GM23338 (cell line): ENCODE measurements at regions not wholly inside any gene's neighbourhood (a gene's known extent, or its start where the extent isn't known, plus 50 kb on each side); places are given as distances from the start of the nearest gene placed in this dataset.
A peak's percentile ranks its signal among the peaks of the same experiment; 100 is the strongest.

Experiments
- ATAC-seq: fragments of 200-7000 bp; cut with Tn5 transposase; 3 replicates; pipeline ENCODE4 v1.9.1; 2020
- DNase-seq: peaks from one replicate; pipeline ENCODE4 v3.0.0-alpha.2; 2015; ENCODE audit warnings: low spot score
- H2AFZ ChIP-seq: fragments of 200-600 bp; sonication (generic); 2 replicates; pipeline ENCODE4 v1.8.0; 2016; ENCODE audit warnings: antibody characterized with exemption, mild to moderate bottlenecking, moderate library complexity
- H3F3A ChIP-seq: fragments of 200-600 bp; sonication (generic); replicated peaks from 2 replicates; pipeline ENCODE4 v1.8.0; 2017; ENCODE audit warnings: antibody characterized with exemption, mixed run types, low read depth
- H3K27ac ChIP-seq: fragments of 200-600 bp; sonication (generic); 2 replicates; pipeline ENCODE4 v1.6.1; 2016; ENCODE audit warnings: low read depth
- H3K27me3 ChIP-seq: fragments of 200-600 bp; sonication (generic); 2 replicates; pipeline ENCODE4 v1.8.0; 2016; ENCODE audit warnings: mild to moderate bottlenecking, mixed run types, moderate library complexity; ENCODE audit not compliant: insufficient read depth
- H3K36me3 ChIP-seq: fragments of 200-600 bp; sonication (generic); 2 replicates; pipeline ENCODE4 v1.8.0; 2016; ENCODE audit warnings: mild to moderate bottlenecking; ENCODE audit not compliant: insufficient read depth
- H3K4me1 ChIP-seq: fragments of 200-600 bp; sonication (generic); 2 replicates; pipeline ENCODE4 v1.8.0; 2016; ENCODE audit warnings: mild to moderate bottlenecking, moderate library complexity; ENCODE audit not compliant: insufficient read depth
- H3K4me2 ChIP-seq: fragments of 200-600 bp; sonication (generic); 2 replicates; pipeline ENCODE4 v1.7.1; 2017; ENCODE audit warnings: mixed run types
- H3K4me3 ChIP-seq: fragments of 200-600 bp; sonication (generic); 2 replicates; pipeline ENCODE4 v1.6.1; 2016; ENCODE audit warnings: mixed run types
- H3K79me2 ChIP-seq: fragments of 200-600 bp; sonication (generic); replicated peaks from 2 replicates; pipeline ENCODE4 v1.8.0; 2017; ENCODE audit warnings: mild to moderate bottlenecking; ENCODE audit not compliant: insufficient read depth
- H3K9me2 ChIP-seq: fragments of 200-600 bp; sonication (generic); 2 replicates; pipeline ENCODE4 v1.8.0; 2017; ENCODE audit not compliant: insufficient read depth
- H4K20me1 ChIP-seq: fragments of 200-600 bp; sonication (generic); replicated peaks from 2 replicates; pipeline ENCODE4 v1.8.0; 2017; ENCODE audit warnings: mild to moderate bottlenecking; ENCODE audit not compliant: insufficient read depth
- H3K27ac Mint-ChIP-seq: 2 replicates; pipeline ENCODE4 v1.8.0; 2020; ENCODE audit warnings: inconsistent platforms, mild to moderate bottlenecking, moderate library complexity, mixed read lengths
- H3K27me3 Mint-ChIP-seq: 3 replicates; pipeline ENCODE4 v1.8.0; 2022; ENCODE audit warnings: low read depth, mild to moderate bottlenecking, moderate library complexity, mixed read lengths, inconsistent platforms; ENCODE audit not compliant: insufficient read depth, poor library complexity
- H3K36me3 Mint-ChIP-seq: 3 replicates; pipeline ENCODE4 v1.8.0; 2021; ENCODE audit warnings: low read depth, mild to moderate bottlenecking, inconsistent platforms, moderate library complexity, mixed read lengths
- H3K4me1 Mint-ChIP-seq: 3 replicates; pipeline ENCODE4 v1.8.0; 2020; ENCODE audit warnings: mild to moderate bottlenecking, inconsistent platforms, mixed read lengths
- H3K4me3 Mint-ChIP-seq: 3 replicates; pipeline ENCODE4 v1.8.0; 2021; ENCODE audit warnings: moderate library complexity, mild to moderate bottlenecking, inconsistent platforms, mixed read lengths
- H3K9me3 Mint-ChIP-seq: 3 replicates; pipeline ENCODE4 v1.8.0; 2020; ENCODE audit warnings: moderate library complexity, mild to moderate bottlenecking, inconsistent platforms, mixed read lengths
- CREB1 ChIP-seq: fragments of 250-450 bp; sonication (Bioruptor Pico); IDR thresholded peaks from 2 replicates; pipeline ENCODE4 v1.5.0; 2020; ENCODE audit warnings: low read depth, mild to moderate bottlenecking, moderate library complexity
- EZH2 ChIP-seq: fragments of 200-600 bp; sonication (generic); IDR thresholded peaks from one replicate; pipeline ENCODE4 v1.8.0; 2017; ENCODE audit warnings: antibody characterized with exemption, mild to moderate bottlenecking, low read depth; ENCODE audit not compliant: unreplicated experiment
- EZH2phosphoT487 ChIP-seq: fragments of 200-600 bp; sonication (generic); IDR thresholded peaks from one replicate; pipeline ENCODE4 v1.8.1; 2018; ENCODE audit warnings: antibody characterized with exemption; ENCODE audit not compliant: unreplicated experiment
- JUNB ChIP-seq: IDR thresholded peaks from one replicate; pipeline ENCODE4 v1.6.1; 2016; ENCODE audit warnings: antibody characterized with exemption; ENCODE audit not compliant: unreplicated experiment
- NANOG ChIP-seq: IDR thresholded peaks from 2 replicates; pipeline ENCODE4 v1.6.1; 2016; ENCODE audit warnings: antibody characterized with exemption, borderline replicate concordance
- POLR2AphosphoS5 ChIP-seq: IDR thresholded peaks from 2 replicates; pipeline ENCODE4 v1.6.1; 2016; ENCODE audit warnings: antibody characterized with exemption, low read depth
- STAT1 ChIP-seq: IDR thresholded peaks from one replicate; pipeline ENCODE4 v1.6.1; 2016; ENCODE audit warnings: antibody characterized with exemption; ENCODE audit not compliant: unreplicated experiment
- ZNF114 ChIP-seq: fragments of 250-450 bp; sonication (Bioruptor Pico); IDR thresholded peaks from 2 replicates; pipeline ENCODE4 v1.5.0; 2020; ENCODE audit warnings: mild to moderate bottlenecking, moderate library complexity
- ZNF331 ChIP-seq: fragments of 250-450 bp; sonication (Bioruptor Pico); IDR thresholded peaks from 2 replicates; pipeline ENCODE4 v1.5.0; 2020; ENCODE audit warnings: low read depth, mild to moderate bottlenecking, moderate library complexity
- TF ChIP-seq, protein P1 (sequence below): IDR thresholded peaks from 2 replicates; pipeline ENCODE4 v1.6.1; 2016; ENCODE audit warnings: antibody characterized with exemption
- TF ChIP-seq, protein P2 (sequence below): IDR thresholded peaks from one replicate; pipeline ENCODE4 v1.6.1; 2018; ENCODE audit warnings: antibody characterized with exemption; ENCODE audit not compliant: unreplicated experiment
- TF ChIP-seq, protein P3 (sequence below): fragments of 250-450 bp; sonication (Bioruptor Pico); IDR thresholded peaks from 2 replicates; pipeline ENCODE4 v1.5.0; 2020; ENCODE audit warnings: mild to moderate bottlenecking, moderate library complexity
- TF ChIP-seq, protein P4 (sequence below), 2 experiments: fragments of 200-600 bp in 1 of 2; sonication (generic) in 1 of 2; conservative IDR thresholded peaks; 2 replicates each; pipeline versions ENCODE4 v1.5.1 to v1.6.1; 2016 to 2017; ENCODE audit warnings: antibody characterized with exemption in 2 of 2, low read depth in 2 of 2, mild to moderate bottlenecking in 2 of 2, moderate library complexity in 1 of 2

DNA sequence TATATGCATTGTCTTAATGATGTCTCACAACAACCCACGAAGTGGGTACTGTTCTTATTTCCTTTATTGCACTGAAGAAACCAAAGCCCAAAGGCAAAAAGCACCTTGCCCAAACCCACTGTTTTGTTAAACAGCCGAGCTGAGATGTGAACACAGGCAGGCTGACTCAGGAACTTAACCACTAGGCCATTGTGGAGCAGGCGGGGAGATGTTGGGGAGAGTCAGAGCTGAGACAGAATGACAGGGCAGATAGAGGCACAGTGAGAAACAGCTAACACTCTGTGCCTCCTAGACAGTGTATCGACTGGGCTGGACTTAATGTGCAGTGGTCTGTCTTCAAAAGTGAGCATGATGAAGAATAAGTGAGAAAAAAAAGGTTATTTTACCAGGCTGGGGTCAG is 56.5 kb downstream of the RPLP1 start:
- Histone ChIP-seq H4K20me1 (no peaks in the 10 kb centered on the region), H2AFZ (0 out of 2 replicates have a peak overlapping the region, but pooled peaks have one; percentile 18), H3K27ac (no peak overlapping the region), H3K4me3 (no peak overlapping the region), H3K4me2 (no peak overlapping the region), H3K4me1 (no peaks in the 10 kb centered on the region), H3K79me2 (no peaks in the 10 kb centered on the region), H3K27me3 (no peaks in the 10 kb centered on the region), H3K36me3 (no peaks in the 10 kb centered on the region), H3F3A (no peaks in the 10 kb centered on the region), H3K9me2 (no peaks in the 10 kb centered on the region)
- no peaks in the 10 kb centered on the region for H3K36me3 Mint-ChIP-seq
- TF ChIP-seq CREB1 (CRISPR knock-in tag) (no peak), ZNF331 (CRISPR knock-in tag) (no peak), STAT1 (no peak), NANOG (no peak), EZH2 (no peak), POLR2AphosphoS5 (no peak), ZNF114 (no peak), JUNB (no peak), EZH2phosphoT487 (no peak)
- TF ChIP-seq, protein P1, sequence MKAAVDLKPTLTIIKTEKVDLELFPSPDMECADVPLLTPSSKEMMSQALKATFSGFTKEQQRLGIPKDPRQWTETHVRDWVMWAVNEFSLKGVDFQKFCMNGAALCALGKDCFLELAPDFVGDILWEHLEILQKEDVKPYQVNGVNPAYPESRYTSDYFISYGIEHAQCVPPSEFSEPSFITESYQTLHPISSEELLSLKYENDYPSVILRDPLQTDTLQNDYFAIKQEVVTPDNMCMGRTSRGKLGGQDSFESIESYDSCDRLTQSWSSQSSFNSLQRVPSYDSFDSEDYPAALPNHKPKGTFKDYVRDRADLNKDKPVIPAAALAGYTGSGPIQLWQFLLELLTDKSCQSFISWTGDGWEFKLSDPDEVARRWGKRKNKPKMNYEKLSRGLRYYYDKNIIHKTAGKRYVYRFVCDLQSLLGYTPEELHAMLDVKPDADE: no peak
- TF ChIP-seq, protein P2, sequence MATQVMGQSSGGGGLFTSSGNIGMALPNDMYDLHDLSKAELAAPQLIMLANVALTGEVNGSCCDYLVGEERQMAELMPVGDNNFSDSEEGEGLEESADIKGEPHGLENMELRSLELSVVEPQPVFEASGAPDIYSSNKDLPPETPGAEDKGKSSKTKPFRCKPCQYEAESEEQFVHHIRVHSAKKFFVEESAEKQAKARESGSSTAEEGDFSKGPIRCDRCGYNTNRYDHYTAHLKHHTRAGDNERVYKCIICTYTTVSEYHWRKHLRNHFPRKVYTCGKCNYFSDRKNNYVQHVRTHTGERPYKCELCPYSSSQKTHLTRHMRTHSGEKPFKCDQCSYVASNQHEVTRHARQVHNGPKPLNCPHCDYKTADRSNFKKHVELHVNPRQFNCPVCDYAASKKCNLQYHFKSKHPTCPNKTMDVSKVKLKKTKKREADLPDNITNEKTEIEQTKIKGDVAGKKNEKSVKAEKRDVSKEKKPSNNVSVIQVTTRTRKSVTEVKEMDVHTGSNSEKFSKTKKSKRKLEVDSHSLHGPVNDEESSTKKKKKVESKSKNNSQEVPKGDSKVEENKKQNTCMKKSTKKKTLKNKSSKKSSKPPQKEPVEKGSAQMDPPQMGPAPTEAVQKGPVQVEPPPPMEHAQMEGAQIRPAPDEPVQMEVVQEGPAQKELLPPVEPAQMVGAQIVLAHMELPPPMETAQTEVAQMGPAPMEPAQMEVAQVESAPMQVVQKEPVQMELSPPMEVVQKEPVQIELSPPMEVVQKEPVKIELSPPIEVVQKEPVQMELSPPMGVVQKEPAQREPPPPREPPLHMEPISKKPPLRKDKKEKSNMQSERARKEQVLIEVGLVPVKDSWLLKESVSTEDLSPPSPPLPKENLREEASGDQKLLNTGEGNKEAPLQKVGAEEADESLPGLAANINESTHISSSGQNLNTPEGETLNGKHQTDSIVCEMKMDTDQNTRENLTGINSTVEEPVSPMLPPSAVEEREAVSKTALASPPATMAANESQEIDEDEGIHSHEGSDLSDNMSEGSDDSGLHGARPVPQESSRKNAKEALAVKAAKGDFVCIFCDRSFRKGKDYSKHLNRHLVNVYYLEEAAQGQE: no peak
- TF ChIP-seq, protein P3, sequence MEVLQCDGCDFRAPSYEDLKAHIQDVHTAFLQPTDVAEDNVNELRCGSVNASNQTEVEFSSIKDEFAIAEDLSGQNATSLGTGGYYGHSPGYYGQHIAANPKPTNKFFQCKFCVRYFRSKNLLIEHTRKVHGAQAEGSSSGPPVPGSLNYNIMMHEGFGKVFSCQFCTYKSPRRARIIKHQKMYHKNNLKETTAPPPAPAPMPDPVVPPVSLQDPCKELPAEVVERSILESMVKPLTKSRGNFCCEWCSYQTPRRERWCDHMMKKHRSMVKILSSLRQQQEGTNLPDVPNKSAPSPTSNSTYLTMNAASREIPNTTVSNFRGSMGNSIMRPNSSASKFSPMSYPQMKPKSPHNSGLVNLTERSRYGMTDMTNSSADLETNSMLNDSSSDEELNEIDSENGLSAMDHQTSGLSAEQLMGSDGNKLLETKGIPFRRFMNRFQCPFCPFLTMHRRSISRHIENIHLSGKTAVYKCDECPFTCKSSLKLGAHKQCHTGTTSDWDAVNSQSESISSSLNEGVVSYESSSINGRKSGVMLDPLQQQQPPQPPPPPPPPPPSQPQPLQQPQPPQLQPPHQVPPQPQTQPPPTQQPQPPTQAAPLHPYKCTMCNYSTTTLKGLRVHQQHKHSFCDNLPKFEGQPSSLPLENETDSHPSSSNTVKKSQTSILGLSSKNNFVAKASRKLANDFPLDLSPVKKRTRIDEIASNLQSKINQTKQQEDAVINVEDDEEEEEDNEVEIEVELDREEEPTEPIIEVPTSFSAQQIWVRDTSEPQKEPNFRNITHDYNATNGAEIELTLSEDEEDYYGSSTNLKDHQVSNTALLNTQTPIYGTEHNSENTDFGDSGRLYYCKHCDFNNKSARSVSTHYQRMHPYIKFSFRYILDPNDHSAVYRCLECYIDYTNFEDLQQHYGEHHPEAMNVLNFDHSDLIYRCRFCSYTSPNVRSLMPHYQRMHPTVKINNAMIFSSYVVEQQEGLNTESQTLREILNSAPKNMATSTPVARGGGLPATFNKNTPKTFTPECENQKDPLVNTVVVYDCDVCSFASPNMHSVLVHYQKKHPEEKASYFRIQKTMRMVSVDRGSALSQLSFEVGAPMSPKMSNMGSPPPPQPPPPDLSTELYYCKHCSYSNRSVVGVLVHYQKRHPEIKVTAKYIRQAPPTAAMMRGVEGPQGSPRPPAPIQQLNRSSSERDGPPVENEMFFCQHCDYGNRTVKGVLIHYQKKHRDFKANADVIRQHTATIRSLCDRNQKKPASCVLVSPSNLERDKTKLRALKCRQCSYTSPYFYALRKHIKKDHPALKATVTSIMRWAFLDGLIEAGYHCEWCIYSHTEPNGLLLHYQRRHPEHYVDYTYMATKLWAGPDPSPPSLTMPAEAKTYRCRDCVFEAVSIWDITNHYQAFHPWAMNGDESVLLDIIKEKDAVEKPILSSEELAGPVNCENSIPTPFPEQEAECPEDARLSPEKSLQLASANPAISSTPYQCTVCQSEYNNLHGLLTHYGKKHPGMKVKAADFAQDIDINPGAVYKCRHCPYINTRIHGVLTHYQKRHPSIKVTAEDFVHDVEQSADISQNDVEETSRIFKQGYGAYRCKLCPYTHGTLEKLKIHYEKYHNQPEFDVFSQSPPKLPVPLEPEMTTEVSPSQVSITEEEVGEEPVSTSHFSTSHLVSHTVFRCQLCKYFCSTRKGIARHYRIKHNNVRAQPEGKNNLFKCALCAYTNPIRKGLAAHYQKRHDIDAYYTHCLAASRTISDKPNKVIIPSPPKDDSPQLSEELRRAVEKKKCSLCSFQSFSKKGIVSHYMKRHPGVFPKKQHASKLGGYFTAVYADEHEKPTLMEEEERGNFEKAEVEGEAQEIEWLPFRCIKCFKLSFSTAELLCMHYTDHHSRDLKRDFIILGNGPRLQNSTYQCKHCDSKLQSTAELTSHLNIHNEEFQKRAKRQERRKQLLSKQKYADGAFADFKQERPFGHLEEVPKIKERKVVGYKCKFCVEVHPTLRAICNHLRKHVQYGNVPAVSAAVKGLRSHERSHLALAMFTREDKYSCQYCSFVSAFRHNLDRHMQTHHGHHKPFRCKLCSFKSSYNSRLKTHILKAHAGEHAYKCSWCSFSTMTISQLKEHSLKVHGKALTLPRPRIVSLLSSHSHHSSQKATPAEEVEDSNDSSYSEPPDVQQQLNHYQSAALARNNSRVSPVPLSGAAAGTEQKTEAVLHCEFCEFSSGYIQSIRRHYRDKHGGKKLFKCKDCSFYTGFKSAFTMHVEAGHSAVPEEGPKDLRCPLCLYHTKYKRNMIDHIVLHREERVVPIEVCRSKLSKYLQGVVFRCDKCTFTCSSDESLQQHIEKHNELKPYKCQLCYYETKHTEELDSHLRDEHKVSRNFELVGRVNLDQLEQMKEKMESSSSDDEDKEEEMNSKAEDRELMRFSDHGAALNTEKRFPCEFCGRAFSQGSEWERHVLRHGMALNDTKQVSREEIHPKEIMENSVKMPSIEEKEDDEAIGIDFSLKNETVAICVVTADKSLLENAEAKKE (CRISPR knock-in tag): no peak
- TF ChIP-seq, protein P4, sequence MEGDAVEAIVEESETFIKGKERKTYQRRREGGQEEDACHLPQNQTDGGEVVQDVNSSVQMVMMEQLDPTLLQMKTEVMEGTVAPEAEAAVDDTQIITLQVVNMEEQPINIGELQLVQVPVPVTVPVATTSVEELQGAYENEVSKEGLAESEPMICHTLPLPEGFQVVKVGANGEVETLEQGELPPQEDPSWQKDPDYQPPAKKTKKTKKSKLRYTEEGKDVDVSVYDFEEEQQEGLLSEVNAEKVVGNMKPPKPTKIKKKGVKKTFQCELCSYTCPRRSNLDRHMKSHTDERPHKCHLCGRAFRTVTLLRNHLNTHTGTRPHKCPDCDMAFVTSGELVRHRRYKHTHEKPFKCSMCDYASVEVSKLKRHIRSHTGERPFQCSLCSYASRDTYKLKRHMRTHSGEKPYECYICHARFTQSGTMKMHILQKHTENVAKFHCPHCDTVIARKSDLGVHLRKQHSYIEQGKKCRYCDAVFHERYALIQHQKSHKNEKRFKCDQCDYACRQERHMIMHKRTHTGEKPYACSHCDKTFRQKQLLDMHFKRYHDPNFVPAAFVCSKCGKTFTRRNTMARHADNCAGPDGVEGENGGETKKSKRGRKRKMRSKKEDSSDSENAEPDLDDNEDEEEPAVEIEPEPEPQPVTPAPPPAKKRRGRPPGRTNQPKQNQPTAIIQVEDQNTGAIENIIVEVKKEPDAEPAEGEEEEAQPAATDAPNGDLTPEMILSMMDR (conservative IDR thresholded peaks at IDR 0.05; ENCODE audit: low read depth in 2 of 2): no peak
- ATAC-seq: no peak
- no peak overlapping the region for H3K4me3 Mint-ChIP-seq
- no peaks in the 10 kb centered on the region for H3K4me1 Mint-ChIP-seq
- no peak overlapping the region for H3K27ac Mint-ChIP-seq
- no peaks in the 10 kb centered on the region; the same call in 2 of the 3 replicates for H3K9me3 Mint-ChIP-seq
- no peak for DNase-seq
- no peaks in the 10 kb centered on the region for H3K27me3 Mint-ChIP-seq
